Motor neuron (in vitro differentiated cells): ENCODE measurements at regions not wholly inside any gene's neighbourhood (a gene's known extent, or its start where the extent isn't known, plus 50 kb on each side); places are given as distances from the start of the nearest gene placed in this dataset.

Experiments
- ATAC-seq, 8 experiments: fragments of 200-7000 bp; cut with Tn5 transposase; replicated peaks in 6 of 8; 2 replicates each; pipeline ENCODE4 v1.8.0; 2021; ENCODE audit warnings: mild to moderate bottlenecking in 8 of 8, moderate library complexity in 8 of 8
- H3K27ac ChIP-seq, 2 donors: fragments of 250-450 bp; sonication (Bioruptor Pico); 2 replicates each; pipeline ENCODE4 v1.9.0; 2021; ENCODE audit warnings: antibody characterized with exemption in 2 of 2, mild to moderate bottlenecking in 2 of 2, moderate library complexity in 1 of 2
- H3K4me1 ChIP-seq, 2 donors: fragments of 250-450 bp; sonication (Bioruptor Pico); replicated peaks in 1 of 2; 2 replicates each; pipeline ENCODE4 v1.6.1; 2021; ENCODE audit warnings: antibody characterized with exemption in 2 of 2, mild to moderate bottlenecking in 2 of 2, moderate library complexity in 1 of 2
- H3K4me3 ChIP-seq, 5 donors: fragments of 250-450 bp; sonication (Bioruptor Pico); 2 replicates each; pipeline ENCODE4 v1.9.0; 2021; ENCODE audit warnings: antibody characterized with exemption in 5 of 5, mild to moderate bottlenecking in 5 of 5, moderate library complexity in 4 of 5
- WGBS, 10 experiments: fragments of 450-650 bp; shearing (Covaris generic); methylation state at CpG; one replicate each; pipeline ENCODE4 v1.0.0; 2022; 5-methylcytosine and 5-hydroxymethylcytosine counted together
- in situ Hi-C, 9 experiments: fragments of 400-800 bp; cut with MboI; loops; one replicate each; pipeline ENCODE4 v1.15.0; 2021; ENCODE audit warnings: low sequenced_read_pairs in 9 of 9, low pct_unique_long_range_greater_than_20kb in 2 of 9; ENCODE audit not compliant: unreplicated experiment in 9 of 9

GRCh38 chr2:15034860-15035259 lies 402.3 kb downstream of the LRATD1 start:
- WGBS, 10 experiments: 0 to 100% (median 52%) methylated on average over 1 to 2 of the region's 2 CpGs
- no peak for ATAC-seq
- no peaks in the 10 kb centered on the region for H3K4me1 ChIP-seq
- no peak overlapping the region for H3K4me3 ChIP-seq
- in situ Hi-C loops: no loop called here
- no peak overlapping the region for H3K27ac ChIP-seq

DNA sequence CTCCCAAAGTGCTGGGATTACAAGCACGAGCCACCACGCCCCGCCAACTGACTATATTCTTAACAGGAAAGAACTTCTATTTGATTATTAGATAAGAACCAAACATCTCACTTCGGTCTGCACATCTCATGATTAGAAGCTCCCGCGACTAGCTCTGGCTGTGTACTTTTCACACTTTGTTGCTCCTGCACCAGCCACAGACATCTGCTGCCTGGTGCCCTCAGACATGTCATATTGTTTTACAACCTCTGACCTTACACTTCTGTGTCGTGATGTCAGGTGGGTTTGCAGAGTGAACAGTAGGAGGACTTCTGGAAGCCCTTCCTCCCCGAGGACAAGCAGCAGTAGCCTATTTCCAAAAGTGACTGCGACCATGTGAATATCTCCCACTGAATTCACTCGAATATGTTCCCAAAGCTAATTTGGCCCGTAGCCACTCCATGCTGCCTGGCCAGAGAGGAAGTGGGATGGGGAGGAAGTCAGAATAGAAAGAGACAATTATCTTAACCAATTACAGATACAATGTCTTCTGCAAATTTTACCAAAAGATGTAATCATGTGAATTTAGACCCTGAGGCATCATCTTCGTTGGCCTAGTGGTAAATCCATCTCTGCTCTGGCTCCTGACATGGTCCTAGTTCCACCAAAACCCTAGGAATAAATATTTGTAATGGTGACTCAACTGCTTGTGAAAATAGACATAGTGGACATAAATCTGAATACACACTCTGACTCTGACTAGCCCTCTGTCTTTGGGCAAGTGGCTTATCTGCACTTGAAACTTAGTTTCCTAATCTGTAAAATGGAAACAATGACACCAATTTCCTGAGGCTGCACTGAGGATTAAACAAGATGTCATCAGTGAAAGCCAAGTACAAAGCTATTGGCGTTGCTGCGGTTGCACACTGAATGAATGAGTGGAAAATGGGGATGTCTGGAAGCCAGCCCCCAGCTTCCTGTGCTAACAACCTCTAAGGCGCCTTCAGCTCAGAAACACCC lies 406.1 kb downstream of the LRATD1 start:
- Histone ChIP-seq H3K4me1 (peaks cover 26 to 27% of the 10 kb centered on the region in 2 donors), H3K4me3 (no peak overlapping the region), H3K27ac (no peak overlapping the region)
- in situ Hi-C loops: no loop called here
- no peak for ATAC-seq
- WGBS, 10 experiments: 19 to 93% (median 69%) methylated on average over 2 to 13 of the region's 15 CpGs

GRCh38 chr2:15040429-15041084 lies 408.0 kb downstream of the LRATD1 start:
- WGBS, 10 experiments: 32 to 100% (median 83%) methylated on average over 1 to 6 of the region's 8 CpGs; no CpG with 5 or more reads in 1 of the 10 experiments
- H3K4me3 ChIP-seq: no peak overlapping the region
- peaks cover 28 to 31% of the 10 kb centered on the region in 2 donors for H3K4me1 ChIP-seq
- H3K27ac ChIP-seq: no peak overlapping the region
- no peak for ATAC-seq
- in situ Hi-C loops: no loop called here

GRCh38 chr2:15041429-15041837 lies 408.9 kb downstream of the LRATD1 start:
- peak in 7 of 8 experiments; percentile 11 to 86 (median 31) for ATAC-seq
- Histone ChIP-seq H3K4me1 (peaks cover 28 to 31% of the 10 kb centered on the region in 2 donors), H3K27ac (peak overlapping the region in 1 of 2 donors; percentile 83), H3K4me3 (no peak overlapping the region)
- in situ Hi-C loops: no loop called here
- WGBS, 10 experiments: 20 to 83% (median 60%) methylated on average over 1 to 5 of the region's 5 CpGs; no CpG with 5 or more reads in 1 of the 10 experiments

DNA sequence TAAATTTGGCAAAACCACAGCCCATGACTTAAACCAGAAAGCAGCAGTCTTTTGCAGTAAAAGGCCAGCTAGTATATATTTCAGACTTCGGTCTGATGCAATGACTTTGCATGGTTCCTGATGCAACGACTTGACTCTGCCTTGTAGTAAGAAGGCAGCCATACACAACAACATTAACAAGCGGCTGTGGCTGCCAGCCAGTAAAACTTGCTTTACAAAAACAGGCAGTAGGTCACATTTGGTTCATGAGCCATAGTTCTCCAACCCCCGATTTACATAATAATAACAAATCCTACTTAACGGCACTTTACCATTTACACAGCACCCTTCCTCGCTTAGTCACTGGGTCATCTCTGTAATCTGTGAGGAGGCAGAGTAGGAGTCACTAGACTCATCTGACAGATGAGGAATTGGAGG lies 410.3 kb downstream of the LRATD1 start:
- in situ Hi-C loops: no loop called here
- peak overlapping the region; percentile 70 to 83 for H3K27ac ChIP-seq
- peak in 7 of 8 experiments; percentile 58 to 90 (median 85) for ATAC-seq
- WGBS, 10 experiments: 0 to 80% (median 19%) methylated on average over 1 to 5 of the region's 6 CpGs
- H3K4me3 ChIP-seq: no peak overlapping the region
- peaks cover 28 to 31% of the 10 kb centered on the region in 2 donors for H3K4me1 ChIP-seq

GRCh38 chr2:15043336-15044058 lies 411.0 kb downstream of the LRATD1 start:
- peaks cover 28 to 31% of the 10 kb centered on the region in 2 donors for H3K4me1 ChIP-seq
- peak overlapping the region in 1 of 2 donors; percentile 83 for H3K27ac ChIP-seq
- peak in 5 of 8 experiments; percentile 8 to 47 (median 32) for ATAC-seq
- 0 to 89% (median 65%) methylated on average over 1 to 4 of the region's 4 CpGs; no CpG with 5 or more reads in 2 of the 10 experiments for WGBS, 10 experiments
- in situ Hi-C loops: no loop called here
- no peak overlapping the region for H3K4me3 ChIP-seq

DNA sequence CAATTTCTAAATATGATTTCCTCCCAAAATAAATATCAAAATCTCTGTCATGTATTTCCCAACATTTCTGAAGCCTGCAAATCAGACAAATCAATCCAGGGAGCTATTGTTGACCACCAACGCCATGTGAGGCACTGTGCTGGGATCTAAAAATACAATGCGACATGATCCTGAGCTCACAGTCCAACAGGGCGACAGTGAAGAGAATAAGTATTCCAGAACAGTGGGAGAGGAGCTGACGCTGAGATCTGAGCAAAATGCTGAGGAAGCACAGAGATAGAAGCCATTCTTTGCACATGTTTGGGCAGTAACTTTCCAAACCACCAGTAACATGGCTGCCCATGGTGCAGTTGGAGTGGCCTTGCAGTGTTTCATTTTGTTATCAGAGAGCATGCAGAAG lies 412.5 kb downstream of the LRATD1 start:
- Histone ChIP-seq H3K27ac (no peak overlapping the region), H3K4me1 (peaks cover 28 to 31% of the 10 kb centered on the region in 2 donors), H3K4me3 (no peak overlapping the region)
- ATAC-seq: no peak
- in situ Hi-C loops: no loop called here
- WGBS, 10 experiments: 8 to 100% (median 80%) methylated on average over 1 to 3 of the region's 4 CpGs; no CpG with 5 or more reads in 2 of the 10 experiments

DNA sequence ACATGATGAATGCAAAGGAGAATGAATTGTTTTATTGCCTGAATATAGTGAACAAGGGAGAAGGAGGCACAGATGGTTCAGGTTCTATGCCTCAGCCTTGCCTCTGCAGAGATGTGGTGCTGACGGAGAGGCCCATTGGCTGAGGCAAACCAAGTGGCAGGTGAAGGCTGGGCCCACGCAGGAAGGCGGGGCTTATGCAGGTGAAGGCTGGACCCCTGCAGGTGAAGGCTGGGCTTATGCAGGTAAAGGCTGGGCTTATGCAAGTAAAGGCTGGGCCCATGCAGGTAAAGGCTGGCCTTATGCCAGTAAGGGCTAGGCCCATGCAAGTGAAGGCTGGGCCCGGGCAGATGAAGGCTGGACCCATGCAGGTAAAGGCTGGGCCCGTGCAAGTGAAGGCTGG lies 414.7 kb downstream of the LRATD1 start:
- no peak for ATAC-seq
- in situ Hi-C loops: no loop called here
- Histone ChIP-seq H3K4me1 (peaks cover 15 to 20% of the 10 kb centered on the region in 2 donors), H3K27ac (no peak overlapping the region), H3K4me3 (no peak overlapping the region)
- 24 to 93% (median 64%) methylated on average over 3 to 5 of the region's 5 CpGs; no CpG with 5 or more reads in 6 of the 10 experiments for WGBS, 10 experiments

DNA sequence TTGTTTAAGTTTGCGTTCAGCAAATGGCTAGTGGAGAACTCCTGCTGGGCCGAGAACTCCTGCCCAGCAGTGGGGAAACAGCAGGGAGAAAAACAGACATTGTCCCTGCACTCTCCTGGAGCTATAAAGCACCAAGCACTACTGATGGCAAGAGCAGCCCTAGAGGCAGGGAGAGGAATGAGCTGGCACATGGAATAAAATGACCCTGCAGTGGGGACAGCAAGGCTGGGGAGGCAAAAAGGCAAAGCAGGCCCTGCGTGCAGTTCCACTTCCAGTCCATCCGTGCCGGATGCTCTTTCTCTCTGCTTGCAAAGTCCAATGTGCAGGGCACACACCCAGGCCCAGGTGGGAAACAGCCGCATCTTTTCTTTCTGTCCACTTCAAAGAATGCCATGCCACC lies 415.5 kb downstream of the LRATD1 start:
- WGBS, 10 experiments: 20 to 100% (median 83%) methylated on average over 1 to 4 of the region's 6 CpGs; no CpG with 5 or more reads in 4 of the 10 experiments
- in situ Hi-C loops: no loop called here
- Histone ChIP-seq H3K27ac (no peak overlapping the region), H3K4me1 (peaks cover 7 to 12% of the 10 kb centered on the region in 2 donors), H3K4me3 (no peak overlapping the region)
- no peak for ATAC-seq

DNA sequence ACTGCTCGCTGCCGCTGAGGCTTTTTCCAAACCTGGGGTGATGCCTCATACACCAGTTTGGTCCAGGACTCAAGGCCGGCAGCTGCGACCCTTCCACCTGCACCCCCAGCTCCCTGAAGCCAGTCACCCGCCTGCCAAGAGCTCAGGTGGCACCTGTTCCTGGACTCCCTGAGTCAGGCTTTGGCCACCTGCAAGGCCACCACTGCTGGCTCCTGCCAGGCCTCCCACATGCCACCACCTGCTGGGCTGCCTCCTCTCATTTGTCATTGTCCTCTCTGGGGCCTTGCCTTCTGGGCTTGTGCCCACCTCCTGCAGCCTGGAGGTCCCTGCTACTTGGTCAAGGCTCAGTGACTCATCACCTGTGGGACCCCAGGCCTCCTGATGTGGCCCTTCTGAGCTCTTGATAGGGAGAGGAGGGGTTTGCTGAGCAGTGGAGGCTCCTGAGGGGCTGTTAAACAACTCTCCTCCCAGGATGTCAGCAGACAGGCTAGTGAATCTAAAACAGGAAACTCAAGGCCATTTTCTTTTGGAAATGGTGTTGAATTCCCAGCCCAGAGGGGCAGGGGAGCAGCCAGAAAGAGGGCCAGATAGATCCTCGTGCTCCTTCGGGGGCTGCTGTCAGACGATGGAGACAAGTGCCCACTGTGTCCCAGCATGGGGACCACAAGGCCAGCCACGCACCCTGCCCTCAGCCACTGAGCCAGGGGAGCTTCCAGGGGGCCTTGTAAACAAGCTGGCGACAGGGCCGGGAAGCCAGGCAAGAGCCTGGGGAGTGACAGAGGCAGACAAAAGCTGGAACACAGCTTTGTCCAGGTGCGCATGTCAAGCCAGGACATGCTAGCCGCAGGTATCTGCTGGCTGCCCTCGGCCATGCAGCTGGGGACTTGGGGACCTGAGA lies 416.8 kb downstream of the LRATD1 start:
- ATAC-seq: no peak
- no peak overlapping the region for H3K27ac ChIP-seq
- in situ Hi-C loops: no loop called here
- peaks cover 0 to 4% of the 10 kb centered on the region in 2 donors for H3K4me1 ChIP-seq
- WGBS, 10 experiments: 54 to 100% (median 96%) methylated on average over 1 to 7 of the region's 14 CpGs; no CpG with 5 or more reads in 2 of the 10 experiments
- no peak overlapping the region for H3K4me3 ChIP-seq

DNA sequence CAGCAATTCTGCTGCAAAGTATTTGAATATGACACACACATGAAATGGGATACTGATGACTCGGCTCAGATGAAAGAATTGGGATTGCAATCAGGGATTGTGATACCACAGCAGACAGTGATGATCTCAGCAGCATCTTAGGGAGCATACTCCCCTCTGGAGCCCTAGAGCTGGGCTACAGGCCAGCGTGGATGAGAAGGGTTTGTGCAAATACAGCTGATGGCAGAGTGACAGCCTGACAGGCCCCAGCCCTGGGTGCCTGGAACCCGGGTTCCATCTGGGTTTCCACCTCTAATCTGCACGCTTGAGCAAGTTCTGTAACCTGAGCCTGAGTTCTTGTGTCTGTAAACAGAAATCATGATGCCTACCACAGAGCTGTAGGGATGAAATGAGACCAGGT lies 418.0 kb downstream of the LRATD1 start:
- Histone ChIP-seq H3K4me3 (no peak overlapping the region), H3K4me1 (no peaks in the 10 kb centered on the region), H3K27ac (no peak overlapping the region)
- peak in 7 of 8 experiments; percentile 86 to 98 (median 96) for ATAC-seq
- WGBS, 10 experiments: 0 to 93% (median 52%) methylated on average over 1 to 4 of the region's 4 CpGs; no CpG with 5 or more reads in 2 of the 10 experiments
- in situ Hi-C loops: no loop called here

- no peak overlapping the region for H3K4me3 ChIP-seq
- in situ Hi-C loops: no loop called here
- H3K27ac ChIP-seq: no peak overlapping the region
- H3K4me1 ChIP-seq: peaks cover 0 to under 1% of the 10 kb centered on the region in 2 donors
- ATAC-seq: no peak
- 24 to 93% (median 83%) methylated on average over 1 to 5 of the region's 5 CpGs; no CpG with 5 or more reads in 3 of the 10 experiments for WGBS, 10 experiments
Observed at GRCh38 chr2:15053542-15053941, 421.0 kb downstream of the LRATD1 start.
